SK-N-SH (cell line): ENCODE measurements at regions not wholly inside any gene's neighbourhood (a gene's known extent, or its start where the extent isn't known, plus 50 kb on each side); places are given as distances from the start of the nearest gene placed in this dataset.

Experiments
- CTCF ChIA-PET: fragments of 300-600, 350-600 bp; formaldehyde crosslinking; extraction: SDS; loops from one replicate; lab custom pipeline; 2021; lab: Yijun Ruan, JAX
- POLR2A ChIA-PET: fragments of 350-600 bp; sonication (Branson Sonifier 250); formaldehyde crosslinking; extraction: SDS; loops from one replicate; lab custom pipeline; 2020; ENCODE audit warnings: antibody characterized with exemption, inconsistent platforms; lab: Yijun Ruan, JAX
- DNase-seq: peaks from one replicate; pipeline ENCODE4 v3.0.0; 2012
- H2AFZ ChIP-seq: fragments of 200-600 bp; sonication (generic); 2 replicates; pipeline ENCODE4 v1.8.1; 2016; ENCODE audit warnings: antibody characterized with exemption, mild to moderate bottlenecking, low read depth
- H3F3A ChIP-seq: fragments of 200-600 bp; sonication (generic); replicated peaks from 2 replicates; pipeline ENCODE3; 2016; ENCODE audit warnings: antibody characterized with exemption, mild to moderate bottlenecking; ENCODE audit not compliant: insufficient read depth
- H3K27ac ChIP-seq, 2 experiments: fragments of 200-500 bp in 1 of 2; fragments of 200-600 bp in 1 of 2; sonication (Bioruptor generic) in 1 of 2; sonication (generic), shearing (Covaris generic) in 1 of 2; 2 replicates each; pipeline versions ENCODE4 v1.5.1 to v1.6.1; 2014 to 2016; ENCODE audit warnings: low read depth in 2 of 2, inconsistent platforms in 1 of 2, low read length in 1 of 2, mild to moderate bottlenecking in 1 of 2, mixed read lengths in 1 of 2
- H3K27me3 ChIP-seq: fragments of 200-600 bp; sonication (generic), shearing (Covaris generic); 2 replicates; pipeline ENCODE4 v1.6.1; 2016; ENCODE audit warnings: mixed run types; ENCODE audit not compliant: insufficient read depth
- H3K36me3 ChIP-seq, 2 experiments: fragments of 200-500 bp in 1 of 2; fragments of 200-600 bp in 1 of 2; sonication (Bioruptor generic) in 1 of 2; sonication (generic) in 1 of 2; replicated peaks in 1 of 2; 2 replicates each; pipeline versions ENCODE3 to v1.5.1; 2014 to 2016; ENCODE audit warnings: low read length in 1 of 2, mild to moderate bottlenecking in 1 of 2; ENCODE audit not compliant: insufficient read depth in 2 of 2, control insufficient read depth in 1 of 2
- H3K4me1 ChIP-seq, 2 experiments: fragments of 200-500 bp in 1 of 2; fragments of 200-600 bp in 1 of 2; sonication (Bioruptor generic) in 1 of 2; sonication (generic), shearing (Covaris generic) in 1 of 2; 2 replicates each; pipeline versions ENCODE4 v1.5.1 to v1.6.1; 2014 to 2016; ENCODE audit warnings: low read depth in 1 of 2, low read length in 1 of 2, mixed run types in 1 of 2; ENCODE audit not compliant: insufficient read depth in 2 of 2, control insufficient read depth in 1 of 2
- H3K4me2 ChIP-seq: fragments of 200-600 bp; sonication (generic), shearing (Covaris generic); 2 replicates; pipeline ENCODE4 v1.6.1; 2017; ENCODE audit warnings: mixed run types
- H3K4me3 ChIP-seq, 2 experiments: fragments of 200-500 bp in 1 of 2; fragments of 200-600 bp in 1 of 2; sonication (Bioruptor generic) in 1 of 2; sonication (generic), shearing (Covaris generic) in 1 of 2; 2 replicates each; pipeline versions ENCODE4 v1.5.1 to v1.8.1; 2014 to 2016; ENCODE audit warnings: low read depth in 2 of 2, inconsistent platforms in 1 of 2, low read length in 1 of 2, mild to moderate bottlenecking in 1 of 2, mixed read lengths in 1 of 2, moderate library complexity in 1 of 2
- H3K79me2 ChIP-seq: fragments of 200-600 bp; sonication (generic); 2 replicates; pipeline ENCODE4 v1.8.1; 2017; ENCODE audit warnings: mild to moderate bottlenecking; ENCODE audit not compliant: insufficient read depth
- H3K9ac ChIP-seq: fragments of 200-600 bp; sonication (generic); 2 replicates; pipeline ENCODE4 v1.6.1; 2017; ENCODE audit warnings: mixed run types
- H3K9me2 ChIP-seq: fragments of 200-600 bp; sonication (generic); 2 replicates; pipeline ENCODE4 v1.6.1; 2017; ENCODE audit warnings: mixed run types
- H3K9me3 ChIP-seq: fragments of 200-600 bp; sonication (generic); 2 replicates; pipeline ENCODE4 v1.6.1; 2017; ENCODE audit warnings: mixed run types, mild to moderate bottlenecking, moderate library complexity
- H4K20me1 ChIP-seq: fragments of 200-600 bp; sonication (generic); 2 replicates; pipeline ENCODE4 v1.6.1; 2017; ENCODE audit warnings: mild to moderate bottlenecking, mixed run types; ENCODE audit not compliant: insufficient read depth
- EP300 ChIP-seq, 2 experiments: IDR thresholded peaks; 2 replicates each; pipeline versions ENCODE4 v1.4.0 to v1.6.1; 2012; ENCODE audit warnings: borderline replicate concordance in 1 of 2, low read depth in 1 of 2, low read length in 1 of 2
- FOSL2 ChIP-seq: IDR thresholded peaks from 2 replicates; pipeline ENCODE4 v1.4.0; 2012; ENCODE audit warnings: low read depth, mild to moderate bottlenecking, moderate library complexity, borderline replicate concordance
- FOXJ3 ChIP-seq: sonication (generic); formaldehyde crosslinking; IDR thresholded peaks from 2 replicates; pipeline ENCODE4 v1.5.1; 2020; ENCODE audit warnings: mild to moderate bottlenecking, missing genetic modification reagents
- GATA2 ChIP-seq: sonication (generic); formaldehyde crosslinking; IDR thresholded peaks from 2 replicates; pipeline ENCODE4 v1.5.0; 2020; ENCODE audit warnings: mild to moderate bottlenecking, missing genetic modification reagents
- JUND ChIP-seq: IDR thresholded peaks from 2 replicates; pipeline ENCODE4 v1.4.0; 2012
- MEF2A ChIP-seq: IDR thresholded peaks from 2 replicates; pipeline ENCODE4 v1.4.0; 2012; ENCODE audit warnings: low read depth, borderline replicate concordance
- NFIC ChIP-seq: IDR thresholded peaks from 2 replicates; pipeline ENCODE4 v1.4.0; 2012; ENCODE audit warnings: borderline replicate concordance
- NRF1 ChIP-seq: IDR thresholded peaks from 2 replicates; pipeline ENCODE4 v1.6.1; 2012; ENCODE audit warnings: low read depth, mild to moderate bottlenecking, low read length
- POLR2AphosphoS5 ChIP-seq: IDR thresholded peaks from 2 replicates; pipeline ENCODE4 v1.6.1; 2012; ENCODE audit warnings: low read depth, low read length
- RAD21 ChIP-seq: IDR thresholded peaks from 2 replicates; pipeline ENCODE4 v1.6.1; 2012; ENCODE audit warnings: mild to moderate bottlenecking, low read length
- RCOR1 ChIP-seq: fragments of 150-350 bp; IDR thresholded peaks from 2 replicates; pipeline ENCODE4 v1.6.1; 2017; ENCODE audit warnings: antibody characterized with exemption, low read length
- RXRA ChIP-seq: IDR thresholded peaks from 2 replicates; pipeline ENCODE4 v1.4.0; 2012; ENCODE audit warnings: low read depth, mild to moderate bottlenecking, borderline replicate concordance
- SIN3A ChIP-seq: IDR thresholded peaks from 2 replicates; pipeline ENCODE4 v1.6.1; 2012; ENCODE audit warnings: low read depth, mild to moderate bottlenecking, low read length, moderate library complexity, borderline replicate concordance
- TCF12 ChIP-seq: IDR thresholded peaks from 2 replicates; pipeline ENCODE4 v1.4.0; 2012
- TEAD4 ChIP-seq: IDR thresholded peaks from 2 replicates; pipeline ENCODE4 v1.4.0; 2012; ENCODE audit warnings: mild to moderate bottlenecking, borderline replicate concordance; ENCODE audit not compliant: insufficient read depth
- USF1 ChIP-seq: IDR thresholded peaks from 2 replicates; pipeline ENCODE4 v1.4.0; 2012; ENCODE audit warnings: low read depth, borderline replicate concordance
- YY1 ChIP-seq: IDR thresholded peaks from 2 replicates; pipeline ENCODE4 v1.4.0; 2012; ENCODE audit warnings: low read depth, mild to moderate bottlenecking
- WGBS: methylation state at CpG from one replicate; pipeline ENCODE4 v1.1.6; 2017; ENCODE audit warnings: low lambda C conversion rate; 5-methylcytosine and 5-hydroxymethylcytosine counted together
- TF ChIP-seq, protein P1 (sequence below): IDR thresholded peaks from 2 replicates; pipeline ENCODE4 v1.6.1; 2012; ENCODE audit warnings: mild to moderate bottlenecking, low read depth, low read length, moderate library complexity
- TF ChIP-seq, protein P2 (sequence below): fragments of 200-600 bp; sonication (generic); IDR thresholded peaks from 2 replicates; pipeline ENCODE4 v1.6.1; 2017; ENCODE audit warnings: antibody characterized with exemption, mild to moderate bottlenecking, moderate library complexity

DNA sequence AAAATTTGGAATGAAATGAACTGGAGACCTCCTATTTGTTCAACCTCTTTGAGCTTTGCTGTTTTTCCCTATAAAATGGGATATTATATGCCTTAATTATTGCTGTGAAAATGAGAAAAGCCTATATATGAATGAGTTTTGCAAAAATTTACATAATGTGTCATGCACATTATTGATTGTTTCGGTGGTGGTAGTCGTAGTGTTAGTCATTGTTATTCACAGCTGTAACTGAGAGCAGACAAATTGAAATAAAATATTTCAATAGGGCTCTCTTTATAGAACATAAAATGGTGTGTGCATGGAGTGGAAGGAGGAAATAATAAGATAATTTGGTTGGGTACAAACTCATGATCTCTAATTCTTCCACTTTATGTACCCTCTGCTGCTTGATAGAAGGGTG lies 153.7 kb upstream of the GADL1 start:
- Histone ChIP-seq H3K27ac (no peak overlapping the region), H3K9ac (no peak overlapping the region), H3K4me1 (no peaks in the 10 kb centered on the region), H4K20me1 (no peaks in the 10 kb centered on the region), H3K36me3 (no peaks in the 10 kb centered on the region), H3K4me2 (no peak overlapping the region), H3F3A (no peaks in the 10 kb centered on the region), H3K27me3 (no peaks in the 10 kb centered on the region), H3K9me2 (no peaks in the 10 kb centered on the region), H3K4me3 (no peak overlapping the region), H3K9me3 (no peaks in the 10 kb centered on the region), H3K79me2 (no peaks in the 10 kb centered on the region), H2AFZ (no peak overlapping the region)
- DNase-seq, result no peak
- POLR2A ChIA-PET, result no interaction called here
- CTCF ChIA-PET, result interaction anchor here (1.3 kb wide), 1 partner anchor 12 kb away, joined by 3 read pairs; no protein-coding TSS in a partner anchor
- TF ChIP-seq SIN3A (no peak), JUND (no peak), TCF12 (no peak), FOXJ3 (CRISPR knock-in tag) (no peak), GATA2 (CRISPR knock-in tag) (no peak), RXRA (no peak), NRF1 (no peak), MEF2A (no peak), NFIC (no peak), FOSL2 (no peak), EP300 (IDR thresholded peaks at IDR 0.05; ENCODE audit: borderline replicate concordance in 1 of 2, low read depth in 1 of 2, low read length in 1 of 2) (no peak)
- TF ChIP-seq, protein P1, sequence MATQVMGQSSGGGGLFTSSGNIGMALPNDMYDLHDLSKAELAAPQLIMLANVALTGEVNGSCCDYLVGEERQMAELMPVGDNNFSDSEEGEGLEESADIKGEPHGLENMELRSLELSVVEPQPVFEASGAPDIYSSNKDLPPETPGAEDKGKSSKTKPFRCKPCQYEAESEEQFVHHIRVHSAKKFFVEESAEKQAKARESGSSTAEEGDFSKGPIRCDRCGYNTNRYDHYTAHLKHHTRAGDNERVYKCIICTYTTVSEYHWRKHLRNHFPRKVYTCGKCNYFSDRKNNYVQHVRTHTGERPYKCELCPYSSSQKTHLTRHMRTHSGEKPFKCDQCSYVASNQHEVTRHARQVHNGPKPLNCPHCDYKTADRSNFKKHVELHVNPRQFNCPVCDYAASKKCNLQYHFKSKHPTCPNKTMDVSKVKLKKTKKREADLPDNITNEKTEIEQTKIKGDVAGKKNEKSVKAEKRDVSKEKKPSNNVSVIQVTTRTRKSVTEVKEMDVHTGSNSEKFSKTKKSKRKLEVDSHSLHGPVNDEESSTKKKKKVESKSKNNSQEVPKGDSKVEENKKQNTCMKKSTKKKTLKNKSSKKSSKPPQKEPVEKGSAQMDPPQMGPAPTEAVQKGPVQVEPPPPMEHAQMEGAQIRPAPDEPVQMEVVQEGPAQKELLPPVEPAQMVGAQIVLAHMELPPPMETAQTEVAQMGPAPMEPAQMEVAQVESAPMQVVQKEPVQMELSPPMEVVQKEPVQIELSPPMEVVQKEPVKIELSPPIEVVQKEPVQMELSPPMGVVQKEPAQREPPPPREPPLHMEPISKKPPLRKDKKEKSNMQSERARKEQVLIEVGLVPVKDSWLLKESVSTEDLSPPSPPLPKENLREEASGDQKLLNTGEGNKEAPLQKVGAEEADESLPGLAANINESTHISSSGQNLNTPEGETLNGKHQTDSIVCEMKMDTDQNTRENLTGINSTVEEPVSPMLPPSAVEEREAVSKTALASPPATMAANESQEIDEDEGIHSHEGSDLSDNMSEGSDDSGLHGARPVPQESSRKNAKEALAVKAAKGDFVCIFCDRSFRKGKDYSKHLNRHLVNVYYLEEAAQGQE, result no peak
- TF ChIP-seq, protein P2, sequence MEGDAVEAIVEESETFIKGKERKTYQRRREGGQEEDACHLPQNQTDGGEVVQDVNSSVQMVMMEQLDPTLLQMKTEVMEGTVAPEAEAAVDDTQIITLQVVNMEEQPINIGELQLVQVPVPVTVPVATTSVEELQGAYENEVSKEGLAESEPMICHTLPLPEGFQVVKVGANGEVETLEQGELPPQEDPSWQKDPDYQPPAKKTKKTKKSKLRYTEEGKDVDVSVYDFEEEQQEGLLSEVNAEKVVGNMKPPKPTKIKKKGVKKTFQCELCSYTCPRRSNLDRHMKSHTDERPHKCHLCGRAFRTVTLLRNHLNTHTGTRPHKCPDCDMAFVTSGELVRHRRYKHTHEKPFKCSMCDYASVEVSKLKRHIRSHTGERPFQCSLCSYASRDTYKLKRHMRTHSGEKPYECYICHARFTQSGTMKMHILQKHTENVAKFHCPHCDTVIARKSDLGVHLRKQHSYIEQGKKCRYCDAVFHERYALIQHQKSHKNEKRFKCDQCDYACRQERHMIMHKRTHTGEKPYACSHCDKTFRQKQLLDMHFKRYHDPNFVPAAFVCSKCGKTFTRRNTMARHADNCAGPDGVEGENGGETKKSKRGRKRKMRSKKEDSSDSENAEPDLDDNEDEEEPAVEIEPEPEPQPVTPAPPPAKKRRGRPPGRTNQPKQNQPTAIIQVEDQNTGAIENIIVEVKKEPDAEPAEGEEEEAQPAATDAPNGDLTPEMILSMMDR, result no peak
- WGBS, result 74% methylated on average over 2 of the region's 2 CpGs

GRCh38 chr3:31050296-31050695 lies 155.8 kb upstream of the GADL1 start:
- no peaks in the 10 kb centered on the region for H3K79me2 ChIP-seq
- H3K27ac ChIP-seq, result no peak overlapping the region
- no peaks in the 10 kb centered on the region for H3F3A ChIP-seq
- H3K4me1 ChIP-seq, result no peaks in the 10 kb centered on the region
- DNase-seq, result no peak
- CTCF ChIA-PET, result no interaction called here
- no peaks in the 10 kb centered on the region for H4K20me1 ChIP-seq
- H3K9ac ChIP-seq, result no peak overlapping the region
- H3K4me2 ChIP-seq, result no peak overlapping the region
- H2AFZ ChIP-seq, result no peak overlapping the region
- no peak overlapping the region for H3K4me3 ChIP-seq
- POLR2A ChIA-PET, result no interaction called here
- H3K9me3 ChIP-seq, result no peaks in the 10 kb centered on the region
- H3K9me2 ChIP-seq, result no peaks in the 10 kb centered on the region
- no peaks in the 10 kb centered on the region for H3K27me3 ChIP-seq
- H3K36me3 ChIP-seq, result no peaks in the 10 kb centered on the region
- TF ChIP-seq POLR2AphosphoS5, result no peak
- TF ChIP-seq, protein P1, result no peak
- TF ChIP-seq RXRA, result no peak
- no peak for TF ChIP-seq TEAD4
- TF ChIP-seq JUND, result no peak
- TF ChIP-seq NRF1, result no peak
- TF ChIP-seq FOSL2, result no peak
- TF ChIP-seq FOXJ3 (CRISPR knock-in tag), result no peak
- no peak for TF ChIP-seq MEF2A
- TF ChIP-seq YY1, result no peak
- no peak for TF ChIP-seq USF1
- TF ChIP-seq RCOR1, result no peak
- no peak for TF ChIP-seq RAD21
